BLaER1 treated with 17β-estradiol and CSF1 and Interleukin-3, amounts not matched to agents 10 nM and 100 nM (cell line): ENCODE measurements at regions not wholly inside any gene's neighbourhood (a gene's known extent, or its start where the extent isn't known, plus 50 kb on each side); places are given as distances from the start of the nearest gene placed in this dataset.
"Not testable (repeated sequence)": the region's sequence is repeated elsewhere in the genome, so short reads cannot be mapped to it uniquely, and the experiment has no call there.

Source experiments
- H3K27ac ChIP-seq, 11 experiments: shearing (Covaris generic); formaldehyde crosslinking; 2 replicates each; pipeline ENCODE4 v1.8.1; 2022
- H3K27me3 ChIP-seq, 11 experiments: shearing (Covaris generic); formaldehyde crosslinking; 2 replicates each; pipeline ENCODE4 v1.8.1; 2022
- H3K36me3 ChIP-seq, 11 experiments: shearing (Covaris generic); formaldehyde crosslinking; 2 replicates each; pipeline ENCODE4 v1.8.1; 2022
- H3K4me1 ChIP-seq, 10 experiments: shearing (Covaris generic); formaldehyde crosslinking; 2 replicates each; pipeline ENCODE4 v1.8.1; 2022
- H3K4me2 ChIP-seq, 11 experiments: shearing (Covaris generic); formaldehyde crosslinking; 2 replicates each; pipeline ENCODE4 v1.8.1; 2022
- H3K4me3 ChIP-seq, 10 experiments: shearing (Covaris generic); formaldehyde crosslinking; 2 replicates each; pipeline ENCODE4 v1.8.1; 2022
- H3K9ac ChIP-seq, 11 experiments: shearing (Covaris generic); formaldehyde crosslinking; 2 replicates each; pipeline ENCODE4 v1.8.1; 2022
- H3K9me3 ChIP-seq, 11 experiments: shearing (Covaris generic); formaldehyde crosslinking; replicated peaks in 1 of 11; 2 replicates each; pipeline ENCODE4 v1.8.1; 2022
- H4K20me1 ChIP-seq, 11 experiments: shearing (Covaris generic); formaldehyde crosslinking; 2 replicates each; pipeline ENCODE4 v1.8.1; 2022
- Cebpa-rat ChIP-seq, 11 experiments: shearing (Covaris generic); IDR thresholded peaks; 2 replicates each; pipeline ENCODE4 v1.8.1; 2022

GRCh38 chr11:45382133-45382878, 96.2 kb upstream of the SYT13 start:
- no peak for TF ChIP-seq Cebpa-rat (IDR thresholded peaks at IDR 0.05)
- Histone ChIP-seq H3K9ac (no peak overlapping the region), H3K4me2 (peak overlapping the region; percentile 63 to 88 (median 79)), H3K9me3 (no peaks in the 10 kb centered on the region), H3K36me3 (no peaks in the 10 kb centered on the region), H4K20me1 (peaks cover 0 to 92% (median 47%) of the 10 kb centered on the region in 11 experiments; a peak in 19 of 22 replicates), H3K27ac (no peak overlapping the region), H3K4me3 (no peak overlapping the region), H3K27me3 (peaks cover 91 to 97% (median 95%) of the 10 kb centered on the region in 11 experiments), H3K4me1 (peaks cover 28 to 52% (median 44%) of the 10 kb centered on the region in 10 experiments)

GRCh38 chr11:45379162-45379863, 93.2 kb upstream of the SYT13 start:
- H3K36me3 ChIP-seq: no peaks in the 10 kb centered on the region
- peaks cover 0 to 95% (median 39%) of the 10 kb centered on the region in 11 experiments; a peak in 19 of 22 replicates for H4K20me1 ChIP-seq
- H3K4me3 ChIP-seq: no peak overlapping the region
- TF ChIP-seq Cebpa-rat (IDR thresholded peaks at IDR 0.05): no peak
- no peaks in the 10 kb centered on the region for H3K9me3 ChIP-seq
- no peak overlapping the region for H3K27ac ChIP-seq
- H3K27me3 ChIP-seq: peaks cover 91 to 97% (median 95%) of the 10 kb centered on the region in 11 experiments
- H3K9ac ChIP-seq: no peak overlapping the region
- H3K4me1 ChIP-seq: peaks cover 28 to 38% (median 30%) of the 10 kb centered on the region in 10 experiments
- H3K4me2 ChIP-seq: no peak overlapping the region

DNA sequence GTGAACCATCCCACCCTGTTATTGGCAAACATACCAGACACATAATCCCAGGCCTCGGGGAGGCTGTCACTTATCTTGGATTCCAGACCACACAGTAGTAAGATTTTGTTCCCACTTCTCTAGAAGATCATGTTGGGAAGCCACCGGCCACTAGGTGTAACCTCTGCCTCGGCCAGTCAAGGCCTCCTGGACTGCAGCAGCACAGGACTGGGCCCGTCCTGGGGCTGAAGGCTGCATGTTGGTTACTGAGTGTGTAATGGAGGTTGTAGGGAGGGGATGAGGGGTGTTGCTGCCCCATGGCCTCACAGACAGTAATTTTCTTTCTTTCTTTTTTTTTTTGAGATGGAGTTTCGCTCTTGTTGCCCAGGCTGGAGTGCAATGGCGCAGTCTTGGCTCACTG, 92.4 kb upstream of the SYT13 start:
- H3K36me3 ChIP-seq: no peaks in the 10 kb centered on the region
- H3K27me3 ChIP-seq: peaks cover 91 to 97% (median 95%) of the 10 kb centered on the region in 11 experiments
- H3K9me3 ChIP-seq: no peaks in the 10 kb centered on the region
- TF ChIP-seq Cebpa-rat (IDR thresholded peaks at IDR 0.05): no peak
- no peak overlapping the region for H3K4me2 ChIP-seq
- no peak overlapping the region for H3K27ac ChIP-seq
- no peak overlapping the region for H3K4me3 ChIP-seq
- H4K20me1 ChIP-seq: peaks cover 0 to 94% (median 34%) of the 10 kb centered on the region in 11 experiments; a peak in 18 of 22 replicates
- peaks cover 20 to 30% (median 22%) of the 10 kb centered on the region in 10 experiments for H3K4me1 ChIP-seq
- H3K9ac ChIP-seq: no peak overlapping the region

GRCh38 chr11:45374653-45375059, 88.5 kb upstream of the SYT13 start:
- Histone ChIP-seq H3K27me3 (peaks cover 85 to 97% (median 91%) of the 10 kb centered on the region in 11 experiments), H4K20me1 (peaks cover 0 to 80% (median 20%) of the 10 kb centered on the region in 11 experiments; a peak in 12 of 22 replicates), H3K9ac (no peak overlapping the region), H3K4me2 (peak overlapping the region in 1 of 11 experiments; percentile 30; a peak in 3 of 22 replicates), H3K4me3 (no peak overlapping the region), H3K36me3 (no peaks in the 10 kb centered on the region), H3K27ac (peak overlapping the region in 1 of 11 experiments; percentile 5; a peak in 1 of 22 replicates), H3K4me1 (peaks cover 0 to 15% (median 6%) of the 10 kb centered on the region in 10 experiments; a peak in 9 of 20 replicates), H3K9me3 (no peaks in the 10 kb centered on the region)
- no peak for TF ChIP-seq Cebpa-rat (IDR thresholded peaks at IDR 0.05)

- peaks cover 80 to 97% (median 91%) of the 10 kb centered on the region in 11 experiments for H3K27me3 ChIP-seq
- H3K27ac ChIP-seq: no peak overlapping the region; a peak in 1 of 22 replicates
- H3K9me3 ChIP-seq: no peaks in the 10 kb centered on the region
- no peak for TF ChIP-seq Cebpa-rat (IDR thresholded peaks at IDR 0.05)
- H3K4me3 ChIP-seq: no peak overlapping the region
- H4K20me1 ChIP-seq: peaks cover 0 to 80% (median 20%) of the 10 kb centered on the region in 11 experiments; a peak in 11 of 22 replicates
- peaks cover 0 to 15% (median 6%) of the 10 kb centered on the region in 10 experiments; a peak in 9 of 20 replicates for H3K4me1 ChIP-seq
- H3K9ac ChIP-seq: no peak overlapping the region
- no peak overlapping the region for H3K4me2 ChIP-seq
- no peaks in the 10 kb centered on the region for H3K36me3 ChIP-seq
Measured at GRCh38 chr11:45374130-45374529, 88.0 kb upstream of the SYT13 start.

DNA sequence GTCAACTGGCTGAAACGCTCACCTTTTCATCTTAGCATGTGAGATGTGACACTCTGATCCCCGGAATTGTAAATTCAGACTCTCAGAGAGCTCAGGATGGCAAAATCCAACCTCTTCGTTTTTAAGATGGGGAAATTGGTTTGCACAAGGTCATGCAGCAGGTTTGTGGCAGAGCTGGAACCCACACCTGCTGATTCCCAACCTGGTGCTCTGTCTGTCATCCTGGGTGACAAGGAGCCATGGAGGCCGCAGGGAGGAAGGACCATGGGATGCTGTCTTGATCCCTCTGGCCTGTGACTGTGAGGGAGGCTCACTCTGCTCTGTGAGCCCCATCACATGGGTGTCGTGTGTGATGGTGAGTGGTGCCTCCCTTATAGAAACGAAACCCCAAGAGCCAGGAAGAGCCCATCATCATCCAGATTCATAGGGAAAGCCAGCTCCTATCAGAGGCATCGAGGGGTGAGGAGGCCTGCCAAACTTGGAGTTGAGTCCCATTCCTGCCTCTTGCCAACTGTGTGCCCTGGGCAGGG, 87.4 kb upstream of the SYT13 start:
- Histone ChIP-seq H3K4me2 (no peak overlapping the region), H3K27ac (no peak overlapping the region), H3K9me3 (no peaks in the 10 kb centered on the region), H4K20me1 (peaks cover 0 to 83% (median 20%) of the 10 kb centered on the region in 11 experiments; a peak in 11 of 22 replicates), H3K27me3 (peaks cover 74 to 95% (median 85%) of the 10 kb centered on the region in 11 experiments), H3K9ac (no peak overlapping the region), H3K4me3 (no peak overlapping the region), H3K36me3 (no peaks in the 10 kb centered on the region), H3K4me1 (peaks cover 0 to 15% (median 6%) of the 10 kb centered on the region in 10 experiments; a peak in 9 of 20 replicates)
- no peak for TF ChIP-seq Cebpa-rat (IDR thresholded peaks at IDR 0.05)

GRCh38 chr11:45372414-45372813, 86.3 kb upstream of the SYT13 start:
- not testable (repeated sequence) for H3K27ac ChIP-seq, H3K36me3 ChIP-seq, H3K9ac ChIP-seq, H3K4me2 ChIP-seq, H3K9me3 ChIP-seq, H3K4me3 ChIP-seq
- Histone ChIP-seq H3K27me3 (peaks cover 65 to 84% (median 73%) of the 10 kb centered on the region in 11 experiments), H3K4me1 (peaks cover 0 to 15% (median 6%) of the 10 kb centered on the region in 10 experiments; a peak in 9 of 20 replicates), H4K20me1 (peaks cover 0 to 75% (median 20%) of the 10 kb centered on the region in 11 experiments; a peak in 11 of 22 replicates)

DNA sequence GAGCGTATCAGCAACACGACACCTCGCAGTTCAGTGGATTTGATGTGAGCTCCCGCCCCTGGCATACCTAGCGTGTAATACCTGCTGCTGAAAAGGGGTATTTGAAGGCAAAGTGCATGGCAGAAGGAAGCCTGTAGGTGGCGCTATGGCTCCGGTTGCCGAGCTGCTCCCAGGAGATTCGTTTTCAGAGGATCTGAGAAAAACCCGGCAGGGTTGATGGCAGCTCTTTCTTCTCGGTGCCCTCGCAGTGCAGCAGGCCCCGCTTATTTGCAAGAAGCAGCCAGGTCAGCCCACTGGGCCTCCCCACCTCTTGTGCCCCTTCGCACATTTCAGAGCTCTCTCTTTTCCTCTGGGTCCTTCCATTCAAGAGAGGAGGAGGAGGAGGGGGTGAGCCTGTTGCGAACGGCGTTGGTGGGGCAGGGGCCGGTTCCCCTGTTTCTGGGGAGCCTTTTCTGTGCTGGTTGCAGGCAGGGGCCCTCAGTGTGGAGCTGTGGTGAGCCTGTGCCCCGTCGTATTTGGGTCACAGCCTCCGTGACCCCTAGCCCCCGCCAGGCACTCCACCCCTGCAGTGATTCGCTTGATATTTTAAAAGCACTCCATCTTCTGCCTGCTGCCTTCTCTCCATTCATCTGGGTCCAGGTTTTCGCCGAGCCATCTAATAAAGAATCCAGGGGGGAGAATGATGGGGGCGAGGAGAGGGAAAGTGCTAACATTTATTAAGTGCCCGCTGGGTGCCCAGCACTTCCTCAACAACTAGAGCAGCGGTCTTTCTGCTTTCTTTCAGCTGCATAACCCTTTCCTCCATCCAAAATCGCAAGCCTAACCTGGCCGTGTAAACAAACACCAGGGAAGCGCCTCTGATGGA, 85.3 kb upstream of the SYT13 start:
- H3K9ac ChIP-seq: no peak overlapping the region
- no peaks in the 10 kb centered on the region for H3K36me3 ChIP-seq
- peaks cover 0 to 15% (median 6%) of the 10 kb centered on the region in 10 experiments; a peak in 9 of 20 replicates for H3K4me1 ChIP-seq
- H3K9me3 ChIP-seq: no peaks in the 10 kb centered on the region
- peaks cover 56 to 75% (median 64%) of the 10 kb centered on the region in 11 experiments for H3K27me3 ChIP-seq
- H4K20me1 ChIP-seq: peaks cover 0 to 68% (median 20%) of the 10 kb centered on the region in 11 experiments; a peak in 11 of 22 replicates
- H3K27ac ChIP-seq: no peak overlapping the region
- H3K4me3 ChIP-seq: peak overlapping the region in 1 of 10 experiments; percentile 18; a peak in 1 of 20 replicates
- TF ChIP-seq Cebpa-rat (IDR thresholded peaks at IDR 0.05): no peak
- peak overlapping the region; percentile 11 to 84 (median 50); a peak in 17 of 22 replicates for H3K4me2 ChIP-seq
